ENCODE measurements at regions not wholly inside any gene's neighbourhood (a gene's known extent, or its start where the extent isn't known, plus 50 kb on each side); places are given as distances from the start of the nearest gene placed in this dataset.

DNA sequence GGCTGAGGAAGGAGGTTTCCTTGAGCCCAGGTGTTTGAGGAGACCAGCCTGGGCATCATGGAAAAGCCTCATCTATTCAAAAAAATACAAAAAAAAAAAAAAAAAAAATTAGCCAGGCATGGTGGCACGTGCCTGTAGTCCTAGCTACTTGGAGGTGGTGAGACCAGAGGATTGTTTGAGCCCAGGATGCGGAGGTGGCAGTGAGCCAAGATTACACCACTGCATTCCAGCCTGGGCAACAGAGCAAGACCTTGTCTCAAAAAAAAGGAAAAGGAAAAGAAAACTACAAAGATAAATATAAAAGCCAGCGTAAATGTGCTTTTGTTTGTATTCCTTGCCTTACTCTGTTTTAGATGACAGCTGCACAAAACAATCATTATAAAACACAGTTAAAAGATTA lies 2249.2 kb upstream of the C9orf72 start (continued):
- TF ChIP-seq FIP1L1 (IDR thresholded peaks at IDR 0.05; ENCODE audit: borderline replicate concordance, insufficient read depth, low read depth, low read length) (no peak), HNF4A (CRISPR knock-in tag; IDR thresholded peaks at IDR 0.05) (no peak), ZNF891 (CRISPR knock-in tag; IDR thresholded peaks at IDR 0.05) (no peak), SALL1 (CRISPR knock-in tag; IDR thresholded peaks at IDR 0.05) (no peak), ZNF672 (CRISPR knock-in tag; IDR thresholded peaks at IDR 0.05) (no peak)

DNA sequence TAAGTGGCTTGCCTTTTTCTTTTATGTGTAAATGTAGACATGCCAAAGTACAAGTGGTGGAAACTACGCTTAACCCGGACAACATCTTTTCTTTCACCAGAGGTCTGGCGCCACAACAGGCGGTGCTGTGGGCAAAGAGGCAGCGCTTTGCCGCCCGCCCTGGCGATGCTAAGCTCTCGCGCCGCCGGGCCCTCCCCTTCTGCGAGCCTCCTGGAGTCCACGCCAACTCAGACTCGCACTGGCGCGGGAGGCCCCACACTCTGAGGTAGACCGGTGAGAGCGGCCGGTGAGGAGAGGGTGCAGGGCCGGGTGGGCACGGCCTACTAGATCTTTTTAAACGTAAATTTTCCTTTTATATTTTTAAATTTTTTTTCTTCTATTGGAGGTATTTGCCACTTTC lies 2253.1 kb upstream of the C9orf72 start:
- BruUV-seq (replicated peaks) = no TSS peak
- intact Hi-C loops (cut with micrococcal nuclease; ENCODE audit: unreplicated experiment) = no loop called here
- no peaks in the 10 kb centered on the region for H4K20me1 ChIP-seq (ENCODE audit: insufficient read depth, low read length)
- WGBS (ENCODE audit: low lambda C conversion rate) = 75% methylated on average over 23 of the region's 23 CpGs
- no peaks in the 10 kb centered on the region for H3K4me1 ChIP-seq (ENCODE audit: insufficient read depth, low read length)
- H2AFZ ChIP-seq (ENCODE audit: low read length) = no peak overlapping the region
- H3K9ac ChIP-seq (ENCODE audit: insufficient read depth, low read depth, low read length) = no peak overlapping the region
- ATAC-seq (no peak), FAIRE-seq (no peak), DNase-seq (ENCODE audit: low spot score) (no peak)
- H3K36me3 ChIP-seq (replicated peaks in 1 of 2; ENCODE audit: control insufficient read depth in 1 of 2, insufficient read depth in 2 of 2, low read length in 2 of 2) = no peaks in the 10 kb centered on the region
- no peak overlapping the region for H3K4me2 ChIP-seq (ENCODE audit: low read depth, low read length)
- no peaks in the 10 kb centered on the region for H3K79me2 ChIP-seq (ENCODE audit: insufficient read depth, low read length)
- no peak overlapping the region for H3K27ac ChIP-seq (ENCODE audit: extremely low read length, insufficient read depth, low read length)
- ChIA-PET CTCF (ENCODE audit: low intra/inter-chr PET ratio, low total read pairs) (no interaction called here), POLR2A (no interaction called here)
- no peaks in the 10 kb centered on the region for H3K27me3 ChIP-seq (ENCODE audit: control insufficient read depth in 1 of 2, insufficient read depth in 2 of 2, low read length in 2 of 2)
- in situ Hi-C loops (cut with HindIII; ENCODE audit: extremely low pct_ligation_motif_present, low pct_unique_long_range_greater_than_20kb) = loop anchor here (25.0 kb wide), 1 partner anchor 1961 kb away; no protein-coding TSS in a partner anchor
- H3K9me3 ChIP-seq (ENCODE audit: low read length) = no peaks in the 10 kb centered on the region
- no peak overlapping the region for H3K4me3 ChIP-seq (replicated peaks in 1 of 3; ENCODE audit: insufficient read depth in 1 of 3, low read depth in 2 of 3, low read length in 3 of 3)
- TF ChIP-seq PBX2 (CRISPR knock-in tag; IDR thresholded peaks at IDR 0.05) (no peak), SALL1 (CRISPR knock-in tag; IDR thresholded peaks at IDR 0.05) (no peak), PRPF4 (IDR thresholded peaks at IDR 0.05; ENCODE audit: low read depth, low read length, poor library complexity, severe bottlenecking) (no peak), FOXA1 (IDR thresholded peaks at IDR 0.05) (no peak), FOXA1 (CRISPR knock-in tag; IDR thresholded peaks at IDR 0.05) (no peak), SETDB1 (CRISPR knock-in tag; IDR thresholded peaks at IDR 0.05; ENCODE audit: borderline replicate concordance) (no peak), ZNF101 (CRISPR knock-in tag; IDR thresholded peaks at IDR 0.05; ENCODE audit: borderline replicate concordance, low read depth) (no peak), SNAPC4 (CRISPR knock-in tag; IDR thresholded peaks at IDR 0.05) (no peak)
- TF ChIP-seq, protein P1, sequence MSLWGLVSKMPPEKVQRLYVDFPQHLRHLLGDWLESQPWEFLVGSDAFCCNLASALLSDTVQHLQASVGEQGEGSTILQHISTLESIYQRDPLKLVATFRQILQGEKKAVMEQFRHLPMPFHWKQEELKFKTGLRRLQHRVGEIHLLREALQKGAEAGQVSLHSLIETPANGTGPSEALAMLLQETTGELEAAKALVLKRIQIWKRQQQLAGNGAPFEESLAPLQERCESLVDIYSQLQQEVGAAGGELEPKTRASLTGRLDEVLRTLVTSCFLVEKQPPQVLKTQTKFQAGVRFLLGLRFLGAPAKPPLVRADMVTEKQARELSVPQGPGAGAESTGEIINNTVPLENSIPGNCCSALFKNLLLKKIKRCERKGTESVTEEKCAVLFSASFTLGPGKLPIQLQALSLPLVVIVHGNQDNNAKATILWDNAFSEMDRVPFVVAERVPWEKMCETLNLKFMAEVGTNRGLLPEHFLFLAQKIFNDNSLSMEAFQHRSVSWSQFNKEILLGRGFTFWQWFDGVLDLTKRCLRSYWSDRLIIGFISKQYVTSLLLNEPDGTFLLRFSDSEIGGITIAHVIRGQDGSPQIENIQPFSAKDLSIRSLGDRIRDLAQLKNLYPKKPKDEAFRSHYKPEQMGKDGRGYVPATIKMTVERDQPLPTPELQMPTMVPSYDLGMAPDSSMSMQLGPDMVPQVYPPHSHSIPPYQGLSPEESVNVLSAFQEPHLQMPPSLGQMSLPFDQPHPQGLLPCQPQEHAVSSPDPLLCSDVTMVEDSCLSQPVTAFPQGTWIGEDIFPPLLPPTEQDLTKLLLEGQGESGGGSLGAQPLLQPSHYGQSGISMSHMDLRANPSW (CRISPR knock-in tag; IDR thresholded peaks at IDR 0.05; ENCODE audit: borderline replicate concordance) = no peak
